Upper lobe of right lung (tissue), 1 donor: ENCODE measurements at regions not wholly inside any gene's neighbourhood (a gene's known extent, or its start where the extent isn't known, plus 50 kb on each side); places are given as distances from the start of the nearest gene placed in this dataset.

ENCODE experiments used
- ATAC-seq: fragments of 200-7000 bp; cut with Tn5 transposase; one replicate; pipeline ENCODE4 v1.9.1; 2020; ENCODE audit warnings: mild to moderate bottlenecking, moderate library complexity
- DNase-seq: peaks from one replicate; pipeline ENCODE4 v3.0.0-alpha.2; 2020
- H3K27ac ChIP-seq: fragments of 200-600 bp; one replicate; pipeline ENCODE4 v1.8.0; 2022
- H3K27me3 ChIP-seq: fragments of 200-600 bp; one replicate; pipeline ENCODE4 v1.8.0; 2022; ENCODE audit warnings: mild to moderate bottlenecking
- H3K36me3 ChIP-seq: fragments of 200-600 bp; one replicate; pipeline ENCODE4 v1.8.0; 2022
- H3K4me1 ChIP-seq: fragments of 200-600 bp; one replicate; pipeline ENCODE4 v1.8.0; 2022
- H3K4me3 ChIP-seq: fragments of 200-600 bp; one replicate; pipeline ENCODE4 v1.8.0; 2022; ENCODE audit warnings: mild to moderate bottlenecking
- H3K9me3 ChIP-seq: fragments of 200-600 bp; one replicate; pipeline ENCODE4 v1.8.0; 2022
- CTCF ChIP-seq: fragments of 200-600 bp; IDR thresholded peaks from one replicate; pipeline ENCODE4 v1.8.0; 2022; ENCODE audit warnings: antibody characterized with exemption
- intact Hi-C: fragments of 100-400 bp; cut with DNase I; formaldehyde crosslinking; loops from one replicate; pipeline ENCODE4 v1.11.0; 2022
- donor health status: DM: no; HTN: yes; CAD: no; lungs with severe emphysema.

- H3K27ac ChIP-seq = no peak overlapping the region
- H3K4me1 ChIP-seq = no peaks in the 10 kb centered on the region
- H3K36me3 ChIP-seq = no peaks in the 10 kb centered on the region
- no peak for TF ChIP-seq CTCF
- H3K9me3 ChIP-seq = no peaks in the 10 kb centered on the region
- no peaks in the 10 kb centered on the region for H3K27me3 ChIP-seq
- ATAC-seq (no peak), DNase-seq (no peak)
- intact Hi-C loops = no loop called here
- H3K4me3 ChIP-seq = no peak overlapping the region
Observed at GRCh38 chr2:22283436-22283835, 1101.5 kb upstream of the KLHL29 start.

GRCh38 chr2:22290302-22290701, 1094.7 kb upstream of the KLHL29 start:
- intact Hi-C loops = no loop called here
- H3K9me3 ChIP-seq = no peaks in the 10 kb centered on the region
- peak; percentile 69 for ATAC-seq
- H3K4me3 ChIP-seq = no peak overlapping the region
- no peaks in the 10 kb centered on the region for H3K36me3 ChIP-seq
- no peak for TF ChIP-seq CTCF
- no peaks in the 10 kb centered on the region for H3K27me3 ChIP-seq
- H3K4me1 ChIP-seq = no peaks in the 10 kb centered on the region
- DNase-seq = no peak
- no peak overlapping the region for H3K27ac ChIP-seq

GRCh38 chr2:22290909-22291473, 1094.0 kb upstream of the KLHL29 start:
- intact Hi-C loops = no loop called here
- Histone ChIP-seq H3K4me3 (no peak overlapping the region), H3K36me3 (no peaks in the 10 kb centered on the region), H3K27me3 (no peaks in the 10 kb centered on the region), H3K4me1 (no peaks in the 10 kb centered on the region), H3K27ac (no peak overlapping the region), H3K9me3 (no peaks in the 10 kb centered on the region)
- no peak for DNase-seq
- ATAC-seq = no peak
- TF ChIP-seq CTCF = no peak

GRCh38 chr2:22301228-22301627, 1083.8 kb upstream of the KLHL29 start:
- intact Hi-C loops = no loop called here
- Histone ChIP-seq H3K36me3 (no peaks in the 10 kb centered on the region), H3K4me3 (no peak overlapping the region), H3K9me3 (no peaks in the 10 kb centered on the region), H3K4me1 (no peaks in the 10 kb centered on the region), H3K27me3 (no peaks in the 10 kb centered on the region), H3K27ac (no peak overlapping the region)
- no peak for ATAC-seq
- no peak for DNase-seq
- no peak for TF ChIP-seq CTCF

GRCh38 chr2:22326250-22326649, 1058.7 kb upstream of the KLHL29 start:
- intact Hi-C loops = no loop called here
- no peak for TF ChIP-seq CTCF
- no peak for ATAC-seq

More at GRCh38 chr2:22326250-22326649, 1058.7 kb upstream of the KLHL29 start:
- Histone ChIP-seq H3K27me3 (no peaks in the 10 kb centered on the region), H3K4me3 (no peak overlapping the region), H3K9me3 (no peaks in the 10 kb centered on the region), H3K27ac (no peak overlapping the region), H3K4me1 (no peaks in the 10 kb centered on the region), H3K36me3 (no peaks in the 10 kb centered on the region)
- no peak for DNase-seq
